ENCODE measurements at regions not wholly inside any gene's neighbourhood (a gene's known extent, or its start where the extent isn't known, plus 50 kb on each side); places are given as distances from the start of the nearest gene placed in this dataset.

- TF ChIP-seq POLR2A (IDR thresholded peaks at IDR 0.05) = no peak
- no peak for TF ChIP-seq CTCF (IDR thresholded peaks at IDR 0.05)
- H3K27me3 ChIP-seq = no peaks in the 10 kb centered on the region
- 58 to 77% (median 68%) methylated on average over 2 of the region's 2 CpGs for WGBS, 4 donors
- H3K4me3 ChIP-seq = no peak overlapping the region
- no peaks in the 10 kb centered on the region for H3K4me1 ChIP-seq
- intact Hi-C loops (cut with DNase I) = no loop called here
- H3K36me3 ChIP-seq = no peaks in the 10 kb centered on the region
- ATAC-seq (no peak), DNase-seq (no peak)
- H3K9me3 ChIP-seq = peaks cover 0 to 5% (median 0%) of the 10 kb centered on the region in 12 donors
- H3K27ac ChIP-seq = no peak overlapping the region
Measured at GRCh38 chr1:196063952-196064351, 544.3 kb downstream of the KCNT2 start.

- Histone ChIP-seq H3K4me3 (no peak overlapping the region), H3K36me3 (no peaks in the 10 kb centered on the region), H3K4me1 (no peaks in the 10 kb centered on the region), H3K9me3 (peaks cover 0 to 5% (median 0%) of the 10 kb centered on the region in 12 donors), H3K27ac (no peak overlapping the region), H3K27me3 (no peaks in the 10 kb centered on the region)
- ATAC-seq (no peak), DNase-seq (no peak)
- intact Hi-C loops (cut with DNase I) = no loop called here
- 65 to 73% (median 70%) methylated on average over 3 of the region's 3 CpGs for WGBS, 4 donors
- TF ChIP-seq POLR2A (IDR thresholded peaks at IDR 0.05) (no peak), CTCF (IDR thresholded peaks at IDR 0.05) (no peak)
Measured at GRCh38 chr1:196063294-196063693, 544.9 kb downstream of the KCNT2 start.

GRCh38 chr1:196060539-196060938 lies 547.7 kb downstream of the KCNT2 start:
- intact Hi-C loops (cut with DNase I) = no loop called here
- no peaks in the 10 kb centered on the region for H3K27me3 ChIP-seq
- no peak overlapping the region for H3K27ac ChIP-seq
- peaks cover 0 to 5% (median 0%) of the 10 kb centered on the region in 12 donors for H3K9me3 ChIP-seq
- DNase-seq (no peak), ATAC-seq (no peak)
- no peaks in the 10 kb centered on the region for H3K36me3 ChIP-seq
- TF ChIP-seq POLR2A (IDR thresholded peaks at IDR 0.05) (no peak), CTCF (IDR thresholded peaks at IDR 0.05) (no peak)
- no peaks in the 10 kb centered on the region for H3K4me1 ChIP-seq
- no peak overlapping the region for H3K4me3 ChIP-seq

- Histone ChIP-seq H3K9me3 (no peaks in the 10 kb centered on the region), H3K4me1 (no peaks in the 10 kb centered on the region), H3K27ac (no peak overlapping the region), H3K27me3 (no peaks in the 10 kb centered on the region), H3K36me3 (no peaks in the 10 kb centered on the region), H3K4me3 (no peak overlapping the region)
- intact Hi-C loops (cut with DNase I) = no loop called here
- DNase-seq (no peak), ATAC-seq (no peak)
- no peak for TF ChIP-seq CTCF (IDR thresholded peaks at IDR 0.05)
- no peak for TF ChIP-seq POLR2A (IDR thresholded peaks at IDR 0.05)
Measured at GRCh38 chr1:196059210-196059609, 549.0 kb downstream of the KCNT2 start.

Measured in heart left ventricle (tissue), 16 donors.